BE2C (cell line): ENCODE measurements at regions not wholly inside any gene's neighbourhood (a gene's known extent, or its start where the extent isn't known, plus 50 kb on each side); places are given as distances from the start of the nearest gene placed in this dataset.

Experiments used
- DNase-seq: peaks from one replicate; pipeline ENCODE4 v3.0.0-alpha.2; 2020
- H3K27me3 ChIP-seq: fragments of 250-450 bp; sonication (Bioruptor Pico); 2 replicates; pipeline ENCODE4 v1.5.1; 2020; ENCODE audit warnings: mild to moderate bottlenecking
- H3K36me3 ChIP-seq: fragments of 250-450 bp; sonication (Bioruptor Pico); 2 replicates; pipeline ENCODE4 v1.5.1; 2020; ENCODE audit warnings: mild to moderate bottlenecking
- H3K4me1 ChIP-seq: fragments of 250-450 bp; sonication (Bioruptor Pico); 2 replicates; pipeline ENCODE4 v1.5.1; 2020
- H3K4me3 ChIP-seq: 2 replicates; pipeline ENCODE4 v1.5.1; 2011; ENCODE audit warnings: low read depth, low read length
- H3K9me3 ChIP-seq: fragments of 250-450 bp; sonication (Bioruptor Pico); 2 replicates; pipeline ENCODE4 v1.5.1; 2020
- TF ChIP-seq, protein P1 (sequence below): IDR thresholded peaks from 2 replicates; pipeline ENCODE4 v1.5.1; 2012; ENCODE audit warnings: mild to moderate bottlenecking, low read depth, low read length

GRCh38 chr4:26124753-26125321, 196.0 kb upstream of the RBPJ start:
- no peaks in the 10 kb centered on the region for H3K9me3 ChIP-seq
- no peaks in the 10 kb centered on the region for H3K4me1 ChIP-seq
- DNase-seq: no peak
- H3K4me3 ChIP-seq: no peak overlapping the region
- TF ChIP-seq, protein P1, sequence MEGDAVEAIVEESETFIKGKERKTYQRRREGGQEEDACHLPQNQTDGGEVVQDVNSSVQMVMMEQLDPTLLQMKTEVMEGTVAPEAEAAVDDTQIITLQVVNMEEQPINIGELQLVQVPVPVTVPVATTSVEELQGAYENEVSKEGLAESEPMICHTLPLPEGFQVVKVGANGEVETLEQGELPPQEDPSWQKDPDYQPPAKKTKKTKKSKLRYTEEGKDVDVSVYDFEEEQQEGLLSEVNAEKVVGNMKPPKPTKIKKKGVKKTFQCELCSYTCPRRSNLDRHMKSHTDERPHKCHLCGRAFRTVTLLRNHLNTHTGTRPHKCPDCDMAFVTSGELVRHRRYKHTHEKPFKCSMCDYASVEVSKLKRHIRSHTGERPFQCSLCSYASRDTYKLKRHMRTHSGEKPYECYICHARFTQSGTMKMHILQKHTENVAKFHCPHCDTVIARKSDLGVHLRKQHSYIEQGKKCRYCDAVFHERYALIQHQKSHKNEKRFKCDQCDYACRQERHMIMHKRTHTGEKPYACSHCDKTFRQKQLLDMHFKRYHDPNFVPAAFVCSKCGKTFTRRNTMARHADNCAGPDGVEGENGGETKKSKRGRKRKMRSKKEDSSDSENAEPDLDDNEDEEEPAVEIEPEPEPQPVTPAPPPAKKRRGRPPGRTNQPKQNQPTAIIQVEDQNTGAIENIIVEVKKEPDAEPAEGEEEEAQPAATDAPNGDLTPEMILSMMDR: no peak
- H3K27me3 ChIP-seq: no peaks in the 10 kb centered on the region
- no peaks in the 10 kb centered on the region for H3K36me3 ChIP-seq

DNA sequence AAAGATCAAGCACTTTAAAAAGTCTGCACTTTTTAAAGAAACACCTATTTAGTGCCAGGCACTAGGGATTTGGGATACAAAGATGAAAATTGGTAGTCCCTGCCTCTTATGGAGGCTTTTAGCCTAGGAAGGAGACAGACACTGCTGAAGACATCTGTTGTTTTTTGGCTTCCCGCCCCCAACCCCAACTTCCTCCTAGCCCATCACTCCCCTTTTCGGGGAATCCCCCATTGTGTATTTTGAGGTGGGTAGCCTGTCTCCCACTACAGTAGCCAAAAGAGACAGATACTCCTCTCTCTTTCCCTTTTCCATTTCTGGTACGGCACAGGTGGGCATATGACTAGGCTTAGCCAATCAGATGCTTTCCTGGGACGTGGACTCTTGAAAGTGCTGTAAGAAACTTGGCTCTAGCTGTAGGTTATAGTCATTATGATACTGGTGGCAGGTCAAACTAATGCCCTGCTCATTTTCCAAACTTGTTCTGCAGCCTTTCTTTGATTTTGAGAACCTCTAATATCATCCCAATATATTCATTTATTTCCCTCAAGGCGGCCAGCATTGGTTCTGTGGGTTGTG, 194.6 kb upstream of the RBPJ start:
- no peak for DNase-seq
- Histone ChIP-seq H3K36me3 (no peaks in the 10 kb centered on the region), H3K4me1 (no peaks in the 10 kb centered on the region), H3K4me3 (no peak overlapping the region), H3K27me3 (no peaks in the 10 kb centered on the region), H3K9me3 (no peaks in the 10 kb centered on the region)
- TF ChIP-seq, protein P1: no peak

DNA sequence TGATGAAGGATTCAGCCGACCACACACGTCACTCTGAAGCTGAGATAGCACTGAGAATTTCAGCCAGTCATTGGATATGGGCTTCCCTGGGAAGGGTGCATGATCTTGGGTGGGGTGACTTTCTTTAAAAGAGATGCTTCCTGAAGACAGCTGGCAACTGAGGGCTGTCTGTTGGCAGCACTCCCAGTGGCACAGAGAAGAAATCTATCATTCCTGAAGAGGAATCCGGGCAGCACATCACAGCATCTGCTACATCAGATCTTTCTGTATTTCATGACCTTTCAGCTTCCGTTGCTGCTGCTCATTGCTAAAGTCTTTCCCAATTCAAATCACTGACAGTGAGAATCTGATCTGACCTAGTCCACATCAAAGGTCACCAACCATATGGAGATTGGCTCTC, 193.8 kb upstream of the RBPJ start:
- no peaks in the 10 kb centered on the region for H3K9me3 ChIP-seq
- no peak for DNase-seq
- no peak overlapping the region for H3K4me3 ChIP-seq
- TF ChIP-seq, protein P1: no peak
- no peaks in the 10 kb centered on the region for H3K36me3 ChIP-seq
- no peaks in the 10 kb centered on the region for H3K27me3 ChIP-seq
- no peaks in the 10 kb centered on the region for H3K4me1 ChIP-seq

- Histone ChIP-seq H3K36me3 (no peaks in the 10 kb centered on the region), H3K27me3 (no peaks in the 10 kb centered on the region), H3K4me1 (no peaks in the 10 kb centered on the region), H3K4me3 (no peak overlapping the region), H3K9me3 (no peaks in the 10 kb centered on the region)
- DNase-seq: no peak
- TF ChIP-seq, protein P1: no peak
Observed at GRCh38 chr4:26127851-26128337, 192.9 kb upstream of the RBPJ start.

- H3K9me3 ChIP-seq: no peaks in the 10 kb centered on the region
- TF ChIP-seq, protein P1: no peak
- H3K27me3 ChIP-seq: no peaks in the 10 kb centered on the region
- H3K4me1 ChIP-seq: no peaks in the 10 kb centered on the region
- no peak overlapping the region for H3K4me3 ChIP-seq
- DNase-seq: no peak
- no peaks in the 10 kb centered on the region for H3K36me3 ChIP-seq
Observed at GRCh38 chr4:26130173-26130572, 190.6 kb upstream of the RBPJ start.

- TF ChIP-seq, protein P1: no peak
- no peaks in the 10 kb centered on the region for H3K9me3 ChIP-seq
- no peaks in the 10 kb centered on the region for H3K4me1 ChIP-seq
- H3K4me3 ChIP-seq: no peak overlapping the region
- no peaks in the 10 kb centered on the region for H3K27me3 ChIP-seq
- no peak for DNase-seq
- H3K36me3 ChIP-seq: no peaks in the 10 kb centered on the region
Observed at GRCh38 chr4:26130841-26131432, 189.9 kb upstream of the RBPJ start.
